IMR-90 (cell line): ENCODE measurements at regions not wholly inside any gene's neighbourhood (a gene's known extent, or its start where the extent isn't known, plus 50 kb on each side); places are given as distances from the start of the nearest gene placed in this dataset.
A peak's percentile ranks its signal among the peaks of the same experiment; 100 is the strongest.

Experiments
- ATAC-seq: fragments of 200-7000 bp; cut with Tn5 transposase; 2 replicates; pipeline ENCODE4 v1.9.1; 2020; ENCODE audit warnings: low read depth, mild to moderate bottlenecking, moderate library complexity
- BruUV-seq: library from RNA; stranded (reverse); fragments of 400-500 nt; replicated peaks from 2 replicates; lab custom pipeline; 2021; lab: Mats Ljungman, UMichigan
- CTCF ChIA-PET: fragments of 300-600 bp; formaldehyde crosslinking; extraction: SDS; loops from one replicate; lab custom pipeline; 2021; ENCODE audit warnings: antibody characterized with exemption; lab: Yijun Ruan, JAX
- POLR2A ChIA-PET: fragments of 300-600 bp; sonication (Branson Sonifier 250); formaldehyde crosslinking; loops from one replicate; lab custom pipeline; 2022; ENCODE audit warnings: antibody characterized with exemption; ENCODE audit not compliant: unreplicated experiment; lab: Charles Lee
- DNase-seq: peaks from one replicate; pipeline ENCODE4 v3.0.0; 2013
- H2AFZ ChIP-seq: replicated peaks from 2 replicates; pipeline ENCODE3; 2013; ENCODE audit warnings: low read length, mild to moderate bottlenecking; ENCODE audit not compliant: poor library complexity
- H2AK5ac ChIP-seq: 2 replicates; pipeline ENCODE4 v1.6.1; 2013; ENCODE audit warnings: low read depth, low read length, inconsistent platforms
- H2AK9ac ChIP-seq: replicated peaks from 2 replicates; pipeline ENCODE3; 2013; ENCODE audit warnings: mild to moderate bottlenecking, low read depth, low read length, moderate library complexity; ENCODE audit not compliant: poor library complexity
- H2BK120ac ChIP-seq: 2 replicates; pipeline ENCODE4 v1.6.1; 2013; ENCODE audit warnings: low read depth, low read length, inconsistent platforms
- H2BK15ac ChIP-seq: 3 replicates; pipeline ENCODE4 v1.6.1; 2013; ENCODE audit warnings: low read depth, low read length, inconsistent platforms
- H2BK20ac ChIP-seq: 2 replicates; pipeline ENCODE4 v1.6.1; 2013; ENCODE audit warnings: low read depth, mild to moderate bottlenecking, inconsistent platforms, low read length, moderate library complexity
- H2BK5ac ChIP-seq: 2 replicates; pipeline ENCODE4 v1.6.1; 2013; ENCODE audit warnings: mild to moderate bottlenecking, low read depth, low read length, inconsistent platforms; ENCODE audit not compliant: poor library complexity, severe bottlenecking
- H3K14ac ChIP-seq: replicated peaks from 2 replicates; pipeline ENCODE4 v1.6.1; 2013; ENCODE audit warnings: low read depth, low read length, inconsistent platforms
- H3K18ac ChIP-seq: 2 replicates; pipeline ENCODE4 v1.6.1; 2013; ENCODE audit warnings: low read depth, low read length, control low read depth
- H3K23ac ChIP-seq: 2 replicates; pipeline ENCODE4 v1.6.1; 2013; ENCODE audit warnings: low read depth, low read length, inconsistent platforms
- H3K27ac ChIP-seq: 2 replicates; pipeline ENCODE4 v1.5.1; 2013; ENCODE audit warnings: mild to moderate bottlenecking, control low read depth, low read length; ENCODE audit not compliant: insufficient read depth
- H3K27me3 ChIP-seq: 2 replicates; pipeline ENCODE4 v1.6.1; 2013; ENCODE audit warnings: low read length; ENCODE audit not compliant: control insufficient read depth, insufficient read depth
- H3K36me3 ChIP-seq: 2 replicates; pipeline ENCODE4 v1.6.1; 2013; ENCODE audit warnings: low read length, mixed read lengths; ENCODE audit not compliant: control insufficient read depth, insufficient read depth
- H3K4ac ChIP-seq: 2 replicates; pipeline ENCODE4 v1.6.1; 2013; ENCODE audit warnings: low read depth, low read length, inconsistent platforms
- H3K4me1 ChIP-seq: 2 replicates; pipeline ENCODE4 v1.6.1; 2013; ENCODE audit warnings: low read length, mixed read lengths; ENCODE audit not compliant: control insufficient read depth, insufficient read depth
- H3K4me2 ChIP-seq: 2 replicates; pipeline ENCODE4 v1.6.1; 2013; ENCODE audit warnings: low read depth, mild to moderate bottlenecking, control low read depth, low read length, moderate library complexity
- H3K4me3 ChIP-seq: 2 replicates; pipeline ENCODE4 v1.5.1; 2013; ENCODE audit warnings: low read depth, mild to moderate bottlenecking, control low read depth, low read length, moderate library complexity; ENCODE audit not compliant: insufficient read depth
- H3K56ac ChIP-seq: 2 replicates; pipeline ENCODE4 v1.6.1; 2013; ENCODE audit warnings: low read length, inconsistent platforms; ENCODE audit not compliant: insufficient read depth; ENCODE audit errors: extremely low read depth
- H3K79me1 ChIP-seq, 2 experiments: 2 replicates each; pipeline ENCODE4 v1.6.1; 2013; ENCODE audit warnings: low read length in 2 of 2, inconsistent platforms in 1 of 2, low read depth in 1 of 2
- H3K9ac ChIP-seq: 2 replicates; pipeline ENCODE4 v1.6.1; 2013; ENCODE audit warnings: low read depth, low read length, control low read depth
- H3K9me1 ChIP-seq: 2 replicates; pipeline ENCODE4 v1.6.1; 2013; ENCODE audit warnings: low read length, inconsistent platforms; ENCODE audit not compliant: insufficient read depth
- H3K9me3 ChIP-seq: 2 replicates; pipeline ENCODE4 v1.6.1; 2013; ENCODE audit warnings: low read length; ENCODE audit not compliant: control insufficient read depth, insufficient read depth
- H4K20me1 ChIP-seq: 2 replicates; pipeline ENCODE4 v1.6.1; 2013; ENCODE audit warnings: low read length, inconsistent platforms; ENCODE audit not compliant: insufficient read depth
- H4K5ac ChIP-seq: 2 replicates; pipeline ENCODE4 v1.6.1; 2013; ENCODE audit warnings: mild to moderate bottlenecking, low read depth, low read length, control low read depth
- H4K8ac ChIP-seq, 2 experiments: 2 replicates each; pipeline ENCODE4 v1.6.1; 2013; ENCODE audit warnings: low read depth in 2 of 2, low read length in 2 of 2, control low read depth in 1 of 2, inconsistent platforms in 1 of 2
- H4K91ac ChIP-seq: 2 replicates; pipeline ENCODE4 v1.6.1; 2013; ENCODE audit warnings: low read depth, low read length, inconsistent platforms; ENCODE audit not compliant: insufficient read depth
- ELK1 ChIP-seq: fragments of 150-350 bp; IDR thresholded peaks from 2 replicates; pipeline ENCODE4 v1.6.1; 2016; ENCODE audit warnings: low read depth, mild to moderate bottlenecking, low read length, moderate library complexity, borderline replicate concordance
- USF2 ChIP-seq: fragments of 150-350 bp; IDR thresholded peaks from 2 replicates; pipeline ENCODE4 v1.6.1; 2017; ENCODE audit warnings: mild to moderate bottlenecking, antibody characterized with exemption, low read length, low read depth
- WGBS, 2 experiments: methylation state at CpG; one replicate each; pipeline versions ENCODE4 v1.1.5 to v1.1.7; 2013; ENCODE audit warnings: missing lambda C conversion rate in 2 of 2; ENCODE audit not compliant: insufficient read length in 1 of 2; ENCODE audit errors: extremely low coverage in 2 of 2; 5-methylcytosine and 5-hydroxymethylcytosine counted together
- dilution Hi-C: fragments of 300-500 bp; cut with HindIII; formaldehyde crosslinking; loops from one replicate; pipeline ENCODE4 v1.14.3; 2018; ENCODE audit warnings: low sequenced_read_pairs; ENCODE audit not compliant: unreplicated experiment
- in situ Hi-C: fragments of 300-500 bp; cut with MboI; formaldehyde crosslinking; loops from 3 replicates; pipeline ENCODE4 v1.14.3; 2019; ENCODE audit warnings: low sequenced_read_pairs, inconsistent platforms, mixed read lengths
- intact Hi-C: fragments of 100-400 bp; cut with micrococcal nuclease; formaldehyde crosslinking; loops from 2 replicates; pipeline ENCODE4 v1.10.0; 2022

GRCh38 chr12:65556676-65557437 lies 267.4 kb upstream of the HMGA2 start (continued):
- TF ChIP-seq USF2, result no peak

GRCh38 chr12:65557438-65558181 lies 266.7 kb upstream of the HMGA2 start:
- Histone ChIP-seq H3K9me3 (no peaks in the 10 kb centered on the region), H2BK15ac (peak overlapping the region; percentile 89), H3K36me3 (no peaks in the 10 kb centered on the region), H3K27ac (no peak overlapping the region), H3K4ac (peak overlapping the region; percentile 95), H2AFZ (no peak overlapping the region), H3K14ac (peak overlapping the region; percentile 71), H3K9me1 (peaks cover 4% of the 10 kb centered on the region), H4K91ac (peak overlapping the region; percentile 89), H3K23ac (peak overlapping the region; percentile 52; the same call in 1 of the 2 replicates), H4K8ac (peak overlapping the region; percentile 11 to 93), H3K56ac (no peak overlapping the region; the same call in 1 of the 2 replicates), H4K5ac (peak overlapping the region; percentile 92), H3K4me2 (peak overlapping the region; percentile 60; the same call in 1 of the 2 replicates), H2BK5ac (peak overlapping the region; percentile 90), H3K18ac (peak overlapping the region; percentile 98), H2AK5ac (peak overlapping the region; percentile 89), H4K20me1 (no peaks in the 10 kb centered on the region), H2BK120ac (peak overlapping the region; percentile 98), H3K79me1 (peaks cover 0 to 19% of the 10 kb centered on the region in 2 experiments; a peak in 2 of 4 replicates), H2AK9ac (peak overlapping the region; percentile 29), H2BK20ac (peak overlapping the region; percentile 100), H3K4me1 (peaks cover 14% of the 10 kb centered on the region), H3K27me3 (no peaks in the 10 kb centered on the region), H3K9ac (no peak overlapping the region), H3K4me3 (no peak overlapping the region)
- dilution Hi-C loops (no loop called here), in situ Hi-C loops (no loop called here), intact Hi-C loops (loop anchor here (2.0 to 5.0 kb wide), 7 partner anchors 45 to 529 kb away; partner anchors contain the start of gene HMGA2)
- BruUV-seq, result no TSS peak
- no CpG with 5 or more reads among the region's 3 CpGs for WGBS, 2 experiments
- DNase-seq (no peak), ATAC-seq (no peak)
- CTCF ChIA-PET, result interaction anchor here (0.6 to 1.3 kb wide), 23 partner anchors 9 to 388 kb away, joined by 3 to 9 read pairs (median 4); no protein-coding TSS in a partner anchor
- no peak for TF ChIP-seq ELK1
- POLR2A ChIA-PET, result interaction anchor here (0.7 kb wide), 1 partner anchor 9 kb away, joined by 4 read pairs; no protein-coding TSS in a partner anchor
